ENCODE measurements at regions not wholly inside any gene's neighbourhood (a gene's known extent, or its start where the extent isn't known, plus 50 kb on each side); places are given as distances from the start of the nearest gene placed in this dataset.

- H3K9me3 ChIP-seq (ENCODE audit: control insufficient read depth, low read depth, low read length), result no peaks in the 10 kb centered on the region
- H4K20me1 ChIP-seq (ENCODE audit: control insufficient read depth, insufficient read depth, insufficient read length), result no peaks in the 10 kb centered on the region
- no peak overlapping the region for H2BK20ac ChIP-seq (ENCODE audit: low read depth, low read length, poor library complexity, severe bottlenecking)
- no peak overlapping the region for H2BK12ac ChIP-seq (ENCODE audit: insufficient read length, low read depth, low read length)
- no peak overlapping the region for H3K18ac ChIP-seq (ENCODE audit: insufficient read length, low read depth, low read length)
- Mint-ChIP-seq H3K4me3 (no peak overlapping the region), H3K4me1 (no peaks in the 10 kb centered on the region), H3K9me3 (peaks cover 4 to 5% of the 10 kb centered on the region in 2 experiments; a peak in 3 of 5 replicates), H3K27ac (no peak overlapping the region), H3K36me3 (ENCODE audit: insufficient read depth in 1 of 3, low read depth in 3 of 3) (peaks cover 0 to 5% (median 2%) of the 10 kb centered on the region in 3 experiments; a peak in 2 of 7 replicates), H3K27me3 (ENCODE audit: low read depth) (no peaks in the 10 kb centered on the region)
- WGBS (ENCODE audit: extremely low coverage, insufficient read length, low lambda C conversion rate), result no CpG with 5 or more reads among the region's 1 CpG
- H2AFZ ChIP-seq (ENCODE audit: low read length), result no peak overlapping the region
- H3K27ac ChIP-seq (ENCODE audit: insufficient read length, low read depth, low read length), result no peak overlapping the region
- no peak overlapping the region for H3K4me2 ChIP-seq (ENCODE audit: insufficient read depth, insufficient read length, low read length)
- no peak overlapping the region for H2AK5ac ChIP-seq (ENCODE audit: insufficient read length, low read length)
- no peak overlapping the region for H2BK120ac ChIP-seq (ENCODE audit: low read depth, low read length, poor library complexity, severe bottlenecking)
- no peaks in the 10 kb centered on the region for H3K4me1 ChIP-seq (ENCODE audit: insufficient read depth, low read length)
- no peak overlapping the region for H4K8ac ChIP-seq (replicated peaks; ENCODE audit: insufficient read length, low read depth, low read length)
- H3T11ph ChIP-seq (ENCODE audit: low read length), result no peak overlapping the region
- no peak overlapping the region for H2BK15ac ChIP-seq (ENCODE audit: low read depth, low read length)
- no peaks in the 10 kb centered on the region for H3K79me2 ChIP-seq (ENCODE audit: insufficient read depth, low read length)
- H3K14ac ChIP-seq (ENCODE audit: insufficient read depth, low read length), result no peak overlapping the region
- no peaks in the 10 kb centered on the region for H3K23me2 ChIP-seq (ENCODE audit: insufficient read length, low read depth, low read length, poor library complexity, severe bottlenecking)
- no peak overlapping the region for H3K4ac ChIP-seq (ENCODE audit: low read depth, low read length)
- no peak for TF ChIP-seq CTCF (conservative IDR thresholded peaks at IDR 0.05)
- DNase-seq, result no peak
- H4K91ac ChIP-seq (ENCODE audit: insufficient read length, low read depth, low read length), result no peak overlapping the region
- no peak overlapping the region for H3K9ac ChIP-seq (ENCODE audit: extremely low read depth, insufficient read length, low read length)
- H3K27me3 ChIP-seq (ENCODE audit: insufficient read depth, low read length), result no peaks in the 10 kb centered on the region
- no peak overlapping the region for H4K5ac ChIP-seq (ENCODE audit: insufficient read length, low read depth, low read length)
- H2BK5ac ChIP-seq (ENCODE audit: insufficient read length, low read length), result no peak overlapping the region
- no peak overlapping the region for H3K23ac ChIP-seq (ENCODE audit: insufficient read length, low read depth, low read length)
- no peaks in the 10 kb centered on the region for H3K79me1 ChIP-seq (ENCODE audit: insufficient read depth, low read depth, low read length, poor library complexity, severe bottlenecking)
- H3K56ac ChIP-seq (ENCODE audit: insufficient read length, low read depth, low read length), result no peak overlapping the region
Observed at GRCh38 chr13:64054321-64054720, 2638.7 kb upstream of the PCDH20 start.
